SH-SY5Y (cell line): ENCODE measurements at regions not wholly inside any gene's neighbourhood (a gene's known extent, or its start where the extent isn't known, plus 50 kb on each side); places are given as distances from the start of the nearest gene placed in this dataset.

Source experiments
- GATA2 ChIP-seq: IDR thresholded peaks from 2 replicates; pipeline ENCODE4 v1.6.1; 2011; ENCODE audit warnings: mild to moderate bottlenecking, low read depth, low read length
- GATA3 ChIP-seq: IDR thresholded peaks from 2 replicates; pipeline ENCODE4 v1.6.1; 2011; ENCODE audit warnings: low read depth, mild to moderate bottlenecking, low read length, moderate library complexity

- TF ChIP-seq GATA2 = no peak
- TF ChIP-seq GATA3 = no peak
These were observed 139.0 kb upstream of the TNS3 start for GRCh38 chr7:47720907-47721244.
